Activated naive CD4-positive, alpha-beta T cell treated with anti-CD3 and anti-CD28 coated beads, Interleukin-2, amount 50 U/mL, for 24 hours (primary cell): ENCODE measurements at regions not wholly inside any gene's neighbourhood (a gene's known extent, or its start where the extent isn't known, plus 50 kb on each side); places are given as distances from the start of the nearest gene placed in this dataset.

ENCODE experiments used
- H3K27ac Mint-ChIP-seq: one replicate; pipeline ENCODE4 v1.8.0; 2021; ENCODE audit warnings: mild to moderate bottlenecking, mixed read lengths
- H3K27me3 Mint-ChIP-seq: one replicate; pipeline ENCODE4 v1.8.0; 2021; ENCODE audit warnings: mixed read lengths
- H3K36me3 Mint-ChIP-seq: one replicate; pipeline ENCODE4 v1.8.0; 2021; ENCODE audit warnings: mixed read lengths
- H3K4me1 Mint-ChIP-seq: one replicate; pipeline ENCODE4 v1.8.0; 2021; ENCODE audit warnings: mixed read lengths
- H3K4me3 Mint-ChIP-seq: one replicate; pipeline ENCODE4 v1.8.0; 2021; ENCODE audit warnings: mild to moderate bottlenecking, mixed read lengths
- H3K9me3 Mint-ChIP-seq: one replicate; pipeline ENCODE4 v1.8.0; 2021; ENCODE audit warnings: mixed read lengths

GRCh38 chr1:209363112-209363511, 220.4 kb upstream of the CAMK1G start:
- Mint-ChIP-seq H3K4me1 (no peaks in the 10 kb centered on the region), H3K27me3 (no peaks in the 10 kb centered on the region), H3K4me3 (no peak overlapping the region), H3K36me3 (no peaks in the 10 kb centered on the region), H3K9me3 (no peaks in the 10 kb centered on the region), H3K27ac (no peak overlapping the region)

GRCh38 chr1:209364716-209365115, 218.8 kb upstream of the CAMK1G start:
- Mint-ChIP-seq H3K27ac (no peak overlapping the region), H3K4me1 (no peaks in the 10 kb centered on the region), H3K4me3 (no peak overlapping the region), H3K27me3 (peaks cover 2% of the 10 kb centered on the region), H3K9me3 (no peaks in the 10 kb centered on the region), H3K36me3 (no peaks in the 10 kb centered on the region)

- Mint-ChIP-seq H3K27ac (no peak overlapping the region), H3K36me3 (no peaks in the 10 kb centered on the region), H3K27me3 (peaks cover 7% of the 10 kb centered on the region), H3K9me3 (peaks cover 7% of the 10 kb centered on the region), H3K4me1 (no peaks in the 10 kb centered on the region), H3K4me3 (no peak overlapping the region)
Measured at GRCh38 chr1:209367061-209367772, 216.3 kb upstream of the CAMK1G start.

GRCh38 chr1:209368864-209369598, 214.5 kb upstream of the CAMK1G start:
- Mint-ChIP-seq H3K36me3 (no peaks in the 10 kb centered on the region), H3K4me3 (no peak overlapping the region), H3K27ac (no peak overlapping the region), H3K27me3 (peaks cover 10% of the 10 kb centered on the region), H3K9me3 (peaks cover 8% of the 10 kb centered on the region), H3K4me1 (no peaks in the 10 kb centered on the region)

GRCh38 chr1:209370241-209370995, 213.1 kb upstream of the CAMK1G start:
- H3K27ac Mint-ChIP-seq = no peak overlapping the region
- no peaks in the 10 kb centered on the region for H3K36me3 Mint-ChIP-seq
- no peaks in the 10 kb centered on the region for H3K4me1 Mint-ChIP-seq
- H3K27me3 Mint-ChIP-seq = peaks cover 10% of the 10 kb centered on the region
- peaks cover 8% of the 10 kb centered on the region for H3K9me3 Mint-ChIP-seq
- no peak overlapping the region for H3K4me3 Mint-ChIP-seq

- Mint-ChIP-seq H3K36me3 (no peaks in the 10 kb centered on the region), H3K27me3 (peaks cover 8% of the 10 kb centered on the region), H3K27ac (no peak overlapping the region), H3K4me3 (no peak overlapping the region), H3K4me1 (no peaks in the 10 kb centered on the region), H3K9me3 (peaks cover 8% of the 10 kb centered on the region)
Measured at GRCh38 chr1:209375097-209375496, 208.4 kb upstream of the CAMK1G start.

GRCh38 chr1:209375671-209376365, 207.7 kb upstream of the CAMK1G start:
- peaks cover 10% of the 10 kb centered on the region for H3K27me3 Mint-ChIP-seq
- peaks cover 8% of the 10 kb centered on the region for H3K9me3 Mint-ChIP-seq
- H3K36me3 Mint-ChIP-seq = no peaks in the 10 kb centered on the region
- no peak overlapping the region for H3K27ac Mint-ChIP-seq
- no peak overlapping the region for H3K4me3 Mint-ChIP-seq
- H3K4me1 Mint-ChIP-seq = no peaks in the 10 kb centered on the region

GRCh38 chr1:209376774-209377173, 206.7 kb upstream of the CAMK1G start:
- no peaks in the 10 kb centered on the region for H3K4me1 Mint-ChIP-seq

GRCh38 chr1:209377995-209378394, 205.5 kb upstream of the CAMK1G start:
- H3K4me3 Mint-ChIP-seq = no peak overlapping the region

More at GRCh38 chr1:209376774-209377173, 206.7 kb upstream of the CAMK1G start:
- no peaks in the 10 kb centered on the region for H3K36me3 Mint-ChIP-seq
- peaks cover 10% of the 10 kb centered on the region for H3K27me3 Mint-ChIP-seq
- peaks cover 5% of the 10 kb centered on the region for H3K9me3 Mint-ChIP-seq
- no peak overlapping the region for H3K4me3 Mint-ChIP-seq
- no peak overlapping the region for H3K27ac Mint-ChIP-seq

GRCh38 chr1:209379280-209379679, 204.2 kb upstream of the CAMK1G start:
- Mint-ChIP-seq H3K4me3 (no peak overlapping the region), H3K4me1 (no peaks in the 10 kb centered on the region), H3K27me3 (peaks cover 2% of the 10 kb centered on the region), H3K27ac (no peak overlapping the region), H3K9me3 (no peaks in the 10 kb centered on the region), H3K36me3 (no peaks in the 10 kb centered on the region)

More at GRCh38 chr1:209377995-209378394, 205.5 kb upstream of the CAMK1G start:
- no peaks in the 10 kb centered on the region for H3K4me1 Mint-ChIP-seq
- H3K27me3 Mint-ChIP-seq = peaks cover 4% of the 10 kb centered on the region
- no peak overlapping the region for H3K27ac Mint-ChIP-seq
- no peaks in the 10 kb centered on the region for H3K36me3 Mint-ChIP-seq
- H3K9me3 Mint-ChIP-seq = no peaks in the 10 kb centered on the region

- Mint-ChIP-seq H3K4me3 (no peak overlapping the region), H3K9me3 (no peaks in the 10 kb centered on the region), H3K4me1 (no peaks in the 10 kb centered on the region), H3K27me3 (peaks cover 2% of the 10 kb centered on the region), H3K36me3 (no peaks in the 10 kb centered on the region), H3K27ac (no peak overlapping the region)
Measured at GRCh38 chr1:209380420-209380819, 203.1 kb upstream of the CAMK1G start.

- Mint-ChIP-seq H3K4me1 (no peaks in the 10 kb centered on the region), H3K36me3 (no peaks in the 10 kb centered on the region), H3K27ac (no peak overlapping the region), H3K4me3 (no peak overlapping the region), H3K27me3 (peaks cover 4% of the 10 kb centered on the region), H3K9me3 (no peaks in the 10 kb centered on the region)
Measured at GRCh38 chr1:209382231-209383100, 201.0 kb upstream of the CAMK1G start.

- no peak overlapping the region for H3K27ac Mint-ChIP-seq
- no peaks in the 10 kb centered on the region for H3K36me3 Mint-ChIP-seq
Measured at GRCh38 chr1:209383422-209383821, 200.1 kb upstream of the CAMK1G start.

GRCh38 chr1:209383907-209384709, 199.4 kb upstream of the CAMK1G start:
- peaks cover 4% of the 10 kb centered on the region for H3K27me3 Mint-ChIP-seq
- no peaks in the 10 kb centered on the region for H3K9me3 Mint-ChIP-seq
- no peak overlapping the region for H3K27ac Mint-ChIP-seq
- no peaks in the 10 kb centered on the region for H3K4me1 Mint-ChIP-seq
- H3K4me3 Mint-ChIP-seq = no peak overlapping the region
- no peaks in the 10 kb centered on the region for H3K36me3 Mint-ChIP-seq

More at GRCh38 chr1:209383422-209383821, 200.1 kb upstream of the CAMK1G start:
- Mint-ChIP-seq H3K4me3 (no peak overlapping the region), H3K4me1 (no peaks in the 10 kb centered on the region), H3K27me3 (peaks cover 4% of the 10 kb centered on the region), H3K9me3 (no peaks in the 10 kb centered on the region)
